WI38 (cell line): ENCODE measurements at regions not wholly inside any gene's neighbourhood (a gene's known extent, or its start where the extent isn't known, plus 50 kb on each side); places are given as distances from the start of the nearest gene placed in this dataset.
"Not testable (repeated sequence)": the region's sequence is repeated elsewhere in the genome, so short reads cannot be mapped to it uniquely, and the experiment has no call there.

Source experiments
- H3K4me3 ChIP-seq: 2 replicates; pipeline ENCODE4 v1.5.1; 2011; ENCODE audit warnings: low read depth, mild to moderate bottlenecking, control low read depth, low read length
- TF ChIP-seq, protein P1 (sequence below): IDR thresholded peaks from 2 replicates; pipeline ENCODE4 v1.5.1; 2012; ENCODE audit warnings: low read depth, mild to moderate bottlenecking, control low read depth, low read length

DNA sequence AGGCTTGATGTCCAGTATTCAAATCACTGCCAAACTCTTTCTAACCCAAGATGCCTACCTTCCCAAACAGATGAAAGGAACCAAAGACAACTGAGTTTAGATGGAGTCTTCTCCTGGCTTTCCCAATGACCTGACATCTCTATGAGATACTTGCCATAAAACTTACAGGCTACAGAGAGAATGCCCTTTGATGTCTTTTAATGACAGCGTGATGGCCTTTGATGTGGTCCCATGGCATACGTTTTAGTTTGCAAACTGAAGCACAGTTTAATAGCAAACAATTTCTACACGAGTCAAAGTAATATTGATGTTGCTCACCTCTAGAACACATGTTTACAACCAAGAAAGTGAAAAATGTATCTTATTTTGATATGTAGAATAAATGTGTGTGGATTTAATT is 73.2 kb downstream of the ZIC4 start:
- TF ChIP-seq, protein P1, sequence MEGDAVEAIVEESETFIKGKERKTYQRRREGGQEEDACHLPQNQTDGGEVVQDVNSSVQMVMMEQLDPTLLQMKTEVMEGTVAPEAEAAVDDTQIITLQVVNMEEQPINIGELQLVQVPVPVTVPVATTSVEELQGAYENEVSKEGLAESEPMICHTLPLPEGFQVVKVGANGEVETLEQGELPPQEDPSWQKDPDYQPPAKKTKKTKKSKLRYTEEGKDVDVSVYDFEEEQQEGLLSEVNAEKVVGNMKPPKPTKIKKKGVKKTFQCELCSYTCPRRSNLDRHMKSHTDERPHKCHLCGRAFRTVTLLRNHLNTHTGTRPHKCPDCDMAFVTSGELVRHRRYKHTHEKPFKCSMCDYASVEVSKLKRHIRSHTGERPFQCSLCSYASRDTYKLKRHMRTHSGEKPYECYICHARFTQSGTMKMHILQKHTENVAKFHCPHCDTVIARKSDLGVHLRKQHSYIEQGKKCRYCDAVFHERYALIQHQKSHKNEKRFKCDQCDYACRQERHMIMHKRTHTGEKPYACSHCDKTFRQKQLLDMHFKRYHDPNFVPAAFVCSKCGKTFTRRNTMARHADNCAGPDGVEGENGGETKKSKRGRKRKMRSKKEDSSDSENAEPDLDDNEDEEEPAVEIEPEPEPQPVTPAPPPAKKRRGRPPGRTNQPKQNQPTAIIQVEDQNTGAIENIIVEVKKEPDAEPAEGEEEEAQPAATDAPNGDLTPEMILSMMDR, result no peak
- no peak overlapping the region for H3K4me3 ChIP-seq

DNA sequence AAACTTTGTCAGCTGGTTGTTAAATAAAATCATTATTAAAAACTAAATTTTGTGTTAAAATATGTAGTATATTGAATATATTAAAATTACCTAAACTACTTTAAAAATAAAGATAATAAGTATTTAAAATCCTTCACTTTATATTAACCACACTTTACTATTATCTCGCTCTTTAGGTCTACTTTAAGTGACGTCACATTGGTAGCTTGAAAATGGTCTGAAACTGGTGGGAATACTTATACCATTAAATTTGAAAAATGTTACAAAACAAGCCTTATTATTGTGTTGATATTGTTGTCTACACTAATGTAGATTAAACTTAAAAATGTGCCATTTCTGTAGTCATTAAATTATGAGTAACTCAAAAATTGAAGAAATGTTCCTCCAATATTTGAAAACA is 77.6 kb downstream of the ZIC4 start:
- no peak overlapping the region for H3K4me3 ChIP-seq
- TF ChIP-seq, protein P1, result no peak

DNA sequence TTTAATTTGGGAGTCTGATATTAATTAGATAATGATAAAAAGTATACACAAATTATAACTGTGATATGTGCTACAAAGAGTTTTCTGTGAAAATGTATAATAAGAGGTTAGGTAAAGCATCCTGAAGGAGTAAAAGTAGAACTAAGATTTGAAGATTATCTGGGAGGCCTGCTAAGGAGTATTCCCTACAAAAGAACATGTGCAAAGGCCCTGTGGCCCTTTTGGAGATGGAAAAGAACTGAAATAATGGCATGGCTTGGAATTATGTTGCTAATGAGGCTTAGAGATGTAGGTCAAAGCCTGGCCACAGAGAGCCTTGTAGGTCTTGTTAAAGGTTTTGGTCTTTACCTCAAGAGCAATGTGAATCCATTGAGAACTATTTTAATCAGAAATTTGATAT is 82.0 kb downstream of the ZIC4 start:
- TF ChIP-seq, protein P1, result no peak
- H3K4me3 ChIP-seq, result no peak overlapping the region

DNA sequence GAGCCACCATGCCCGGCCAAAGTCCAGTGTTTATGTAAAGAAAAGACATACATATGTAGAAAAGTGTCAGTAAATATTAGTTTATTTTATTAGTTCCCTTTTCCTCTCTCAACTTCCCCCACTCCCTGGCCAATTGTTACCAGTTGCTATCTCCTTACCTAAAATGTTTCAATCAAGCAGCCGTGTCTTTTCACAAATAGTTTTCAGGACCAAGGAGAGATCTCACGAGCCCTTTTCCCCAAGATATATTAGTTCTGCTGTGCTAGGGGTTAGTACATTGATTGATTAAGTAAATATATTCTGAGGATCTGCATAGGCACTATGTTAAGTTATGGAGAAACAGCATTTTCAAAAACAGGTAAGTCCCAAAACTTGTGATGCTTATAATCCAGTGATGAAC is 87.4 kb downstream of the ZIC4 start:
- TF ChIP-seq, protein P1, result no peak
- no peak overlapping the region for H3K4me3 ChIP-seq

DNA sequence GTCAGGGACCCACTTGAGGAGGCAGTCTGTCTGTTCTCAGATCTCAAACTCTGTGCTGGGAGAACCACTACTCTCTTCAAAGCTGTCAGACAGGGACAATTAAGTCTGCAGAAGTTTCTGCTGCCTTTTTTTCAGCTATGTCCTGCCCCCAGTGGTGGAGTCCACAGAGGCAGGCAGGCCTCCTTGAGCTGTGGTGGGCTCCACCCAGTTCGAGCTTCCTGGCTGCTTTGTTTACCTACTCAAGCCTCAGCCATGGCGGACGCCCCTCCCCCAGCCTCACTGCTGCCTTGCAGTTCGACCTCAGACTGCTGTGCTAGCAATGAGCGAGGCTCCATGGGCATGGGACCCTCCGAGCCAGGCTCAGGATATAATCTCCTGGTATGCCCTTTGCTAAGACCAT is 89.3 kb downstream of the ZIC4 start:
- H3K4me3 ChIP-seq, result not testable (repeated sequence)

DNA sequence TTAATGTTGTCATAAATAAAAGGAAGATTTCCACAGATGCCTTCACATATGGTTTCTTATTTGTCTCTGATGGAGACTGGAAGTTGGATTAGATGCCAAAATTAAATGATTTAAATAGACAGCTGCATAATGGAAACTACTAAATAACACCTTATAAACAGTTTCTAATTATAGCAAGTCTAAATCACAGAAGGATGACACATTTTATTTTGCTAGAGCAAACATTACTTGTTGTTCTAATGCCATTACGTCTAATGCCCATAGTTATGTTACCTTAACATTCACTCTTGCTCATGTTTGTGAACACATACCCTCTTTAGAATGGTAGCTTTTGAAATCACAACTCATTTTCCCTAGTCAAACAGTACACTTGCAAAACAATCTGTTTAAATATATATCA is 92.8 kb downstream of the ZIC4 start:
- no peak overlapping the region for H3K4me3 ChIP-seq
- TF ChIP-seq, protein P1, result no peak

DNA sequence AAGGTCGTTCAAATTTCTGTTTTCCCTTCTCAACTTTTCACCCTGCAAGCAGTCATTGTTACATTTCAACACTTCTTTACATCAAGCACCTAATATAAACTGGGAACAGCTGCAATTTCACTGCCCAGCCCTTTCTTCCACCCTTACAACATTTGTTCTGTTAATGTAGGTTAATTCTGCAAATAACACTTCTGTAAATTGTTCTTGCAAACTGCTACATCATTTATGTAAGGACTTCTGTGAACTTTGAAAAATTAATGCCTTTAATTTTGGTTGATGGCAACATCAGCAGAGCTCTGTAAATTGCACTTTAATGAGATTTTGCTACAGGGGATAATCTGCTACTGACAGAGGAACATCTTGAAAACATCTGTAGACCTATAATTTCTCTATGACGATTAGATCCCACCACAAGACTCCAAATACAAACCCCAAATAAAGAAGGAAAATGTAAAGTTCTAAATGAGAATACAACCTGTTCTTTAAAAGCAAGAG is 93.5 kb downstream of the ZIC4 start:
- H3K4me3 ChIP-seq, result no peak overlapping the region
- TF ChIP-seq, protein P1, result no peak

DNA sequence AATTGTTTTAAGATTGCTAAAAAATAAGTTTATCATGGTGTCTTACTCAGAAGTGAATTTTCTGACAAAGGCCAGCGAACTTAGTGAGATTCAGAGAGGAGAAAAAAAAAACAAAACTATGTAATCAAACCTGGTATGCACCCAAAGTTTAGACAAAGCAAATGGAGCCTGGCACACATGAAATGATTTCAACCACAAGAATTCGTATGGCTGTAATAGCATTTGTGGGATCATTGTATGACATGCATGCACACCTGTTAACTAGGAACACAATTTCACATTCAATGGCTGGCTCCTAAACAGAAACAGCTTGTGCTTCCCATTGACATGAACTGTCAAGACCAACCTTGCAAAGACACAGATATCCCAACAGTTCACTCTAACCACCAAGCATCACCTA is 94.6 kb downstream of the ZIC4 start:
- H3K4me3 ChIP-seq, result no peak overlapping the region
- TF ChIP-seq, protein P1, result no peak
